ENCODE measurements at regions not wholly inside any gene's neighbourhood (a gene's known extent, or its start where the extent isn't known, plus 50 kb on each side); places are given as distances from the start of the nearest gene placed in this dataset.

GRCh38 chr1:224495866-224496265, 61.3 kb upstream of the WDR26 start:
- no peak for TF ChIP-seq CTCF (conservative IDR thresholded peaks at IDR 0.05; ENCODE audit: low read depth, low read length)
- TF ChIP-seq EZH2 (IDR thresholded peaks at IDR 0.05; ENCODE audit: low read length, unreplicated experiment) = no peak
- no peak for TF ChIP-seq EZH2phosphoT487 (IDR thresholded peaks at IDR 0.05; ENCODE audit: borderline replicate concordance, low read length)

All from PC-3 (cell line).